Panc1 (cell line): ENCODE measurements at regions not wholly inside any gene's neighbourhood (a gene's known extent, or its start where the extent isn't known, plus 50 kb on each side); places are given as distances from the start of the nearest gene placed in this dataset.

Experiments
- ATAC-seq: fragments of 200-7000 bp; cut with Tn5 transposase; 2 replicates; pipeline ENCODE4 v1.9.1; 2020; ENCODE audit warnings: mild to moderate bottlenecking, moderate library complexity
- BruUV-seq: library from RNA; stranded (reverse); fragments of 400-500 nt; replicated peaks from 2 replicates; lab custom pipeline; 2021; lab: Mats Ljungman, UMichigan
- CTCF ChIA-PET: fragments of 300-600 bp; sonication (Branson Sonifier 250); formaldehyde crosslinking; loops from one replicate; lab custom pipeline; 2022; ENCODE audit warnings: antibody characterized with exemption; lab: Charles Lee
- POLR2A ChIA-PET: fragments of 300-600 bp; sonication (Branson Sonifier 250); formaldehyde crosslinking; loops from one replicate; lab custom pipeline; 2022; ENCODE audit warnings: antibody characterized with exemption; lab: Charles Lee
- DNase-seq: peaks from one replicate; pipeline ENCODE4 v3.0.0-alpha.2; 2010; ENCODE audit warnings: low read depth, low spot score
- H3K27ac ChIP-seq: 2 replicates; pipeline ENCODE4 v1.5.1; 2011; ENCODE audit warnings: mild to moderate bottlenecking, low read length, inconsistent platforms
- H3K27me3 ChIP-seq: fragments of 200-500 bp; sonication (Bioruptor generic); 2 replicates; pipeline ENCODE4 v1.6.0; 2014; ENCODE audit warnings: low read length, inconsistent platforms; ENCODE audit not compliant: control insufficient read depth, insufficient read depth
- H3K36me3 ChIP-seq: fragments of 200-500 bp; sonication (Bioruptor generic); 2 replicates; pipeline ENCODE4 v1.5.1; 2014; ENCODE audit warnings: inconsistent platforms, mild to moderate bottlenecking, low read length, moderate library complexity; ENCODE audit not compliant: control insufficient read depth, insufficient read depth
- H3K4me1 ChIP-seq: 2 replicates; pipeline ENCODE4 v1.5.1; 2011; ENCODE audit warnings: inconsistent platforms, mild to moderate bottlenecking, low read length, moderate library complexity; ENCODE audit not compliant: control insufficient read depth, insufficient read depth
- H3K4me3 ChIP-seq, 2 experiments: 2 replicates each; pipeline ENCODE4 v1.5.1; 2011 to 2012; ENCODE audit warnings: low read depth in 2 of 2, low read length in 2 of 2, mild to moderate bottlenecking in 2 of 2, inconsistent platforms in 1 of 2, moderate library complexity in 1 of 2
- H3K9me3 ChIP-seq: fragments of 200-500 bp; sonication (Bioruptor generic); 2 replicates; pipeline ENCODE4 v1.5.1; 2014; ENCODE audit warnings: low read depth, mild to moderate bottlenecking, inconsistent platforms, low read length, moderate library complexity; ENCODE audit not compliant: control insufficient read depth, insufficient read depth
- POLR2AphosphoS5 ChIP-seq: IDR thresholded peaks from 2 replicates; pipeline ENCODE4 v1.6.1; 2012; ENCODE audit warnings: mild to moderate bottlenecking, low read depth, low read length, moderate library complexity
- SIN3A ChIP-seq: IDR thresholded peaks from 2 replicates; pipeline ENCODE4 v1.6.1; 2012; ENCODE audit warnings: low read depth, mild to moderate bottlenecking, low read length, moderate library complexity, borderline replicate concordance; ENCODE audit not compliant: insufficient read depth
- TCF7L2 ChIP-seq: IDR thresholded peaks from 2 replicates; pipeline ENCODE4 v1.6.1; 2011; ENCODE audit warnings: mild to moderate bottlenecking, low read depth, low read length, inconsistent platforms
- in situ Hi-C: cut with HindIII; loops from 2 replicates; pipeline ENCODE4 v1.10.0; 2016; ENCODE audit warnings: low sequenced_read_pairs, low pct_unique_long_range_greater_than_20kb
- intact Hi-C: fragments of 100-400 bp; cut with micrococcal nuclease; formaldehyde crosslinking; loops from one replicate; pipeline ENCODE4 v1.10.0; 2022; ENCODE audit not compliant: unreplicated experiment
- TF ChIP-seq, protein P1 (sequence below), 2 experiments: IDR thresholded peaks; 2 replicates each; pipeline ENCODE4 v1.6.1; 2011 to 2012; ENCODE audit warnings: low read depth in 2 of 2, control low read depth in 1 of 2, low read length in 1 of 2, mild to moderate bottlenecking in 1 of 2, moderate library complexity in 1 of 2; ENCODE audit not compliant: insufficient read depth in 1 of 2
- TF ChIP-seq, protein P2 (sequence below): fragments of 450-650 bp; IDR thresholded peaks from 2 replicates; pipeline ENCODE4 v1.5.1; 2017; ENCODE audit warnings: mild to moderate bottlenecking

DNA sequence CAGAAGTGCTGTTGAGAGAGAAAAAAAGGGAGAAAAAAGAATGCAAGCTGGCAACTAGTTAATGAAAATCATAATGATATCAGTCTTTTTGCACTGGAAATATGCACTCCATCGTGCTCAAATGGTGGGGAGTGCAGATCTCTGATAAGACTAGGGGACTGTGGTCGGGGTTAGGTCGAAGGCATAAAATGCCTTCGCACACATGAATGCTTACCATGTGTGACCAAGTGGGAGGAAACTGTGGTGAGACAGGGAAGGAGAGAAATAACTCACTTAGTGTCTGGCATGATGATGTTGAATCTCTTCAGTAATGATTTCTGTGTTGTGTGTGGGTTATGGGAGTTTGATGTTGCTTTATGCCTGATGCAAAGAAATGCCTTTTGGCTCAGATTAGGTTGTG lies 358.9 kb downstream of the FBXO8 start:
- POLR2A ChIA-PET, result no interaction called here
- Histone ChIP-seq H3K27me3 (no peaks in the 10 kb centered on the region), H3K4me1 (no peaks in the 10 kb centered on the region), H3K36me3 (no peaks in the 10 kb centered on the region), H3K4me3 (no peak overlapping the region), H3K9me3 (no peaks in the 10 kb centered on the region), H3K27ac (no peak overlapping the region)
- CTCF ChIA-PET, result no interaction called here
- in situ Hi-C loops (no loop called here), intact Hi-C loops (no loop called here)
- TF ChIP-seq, protein P1, sequence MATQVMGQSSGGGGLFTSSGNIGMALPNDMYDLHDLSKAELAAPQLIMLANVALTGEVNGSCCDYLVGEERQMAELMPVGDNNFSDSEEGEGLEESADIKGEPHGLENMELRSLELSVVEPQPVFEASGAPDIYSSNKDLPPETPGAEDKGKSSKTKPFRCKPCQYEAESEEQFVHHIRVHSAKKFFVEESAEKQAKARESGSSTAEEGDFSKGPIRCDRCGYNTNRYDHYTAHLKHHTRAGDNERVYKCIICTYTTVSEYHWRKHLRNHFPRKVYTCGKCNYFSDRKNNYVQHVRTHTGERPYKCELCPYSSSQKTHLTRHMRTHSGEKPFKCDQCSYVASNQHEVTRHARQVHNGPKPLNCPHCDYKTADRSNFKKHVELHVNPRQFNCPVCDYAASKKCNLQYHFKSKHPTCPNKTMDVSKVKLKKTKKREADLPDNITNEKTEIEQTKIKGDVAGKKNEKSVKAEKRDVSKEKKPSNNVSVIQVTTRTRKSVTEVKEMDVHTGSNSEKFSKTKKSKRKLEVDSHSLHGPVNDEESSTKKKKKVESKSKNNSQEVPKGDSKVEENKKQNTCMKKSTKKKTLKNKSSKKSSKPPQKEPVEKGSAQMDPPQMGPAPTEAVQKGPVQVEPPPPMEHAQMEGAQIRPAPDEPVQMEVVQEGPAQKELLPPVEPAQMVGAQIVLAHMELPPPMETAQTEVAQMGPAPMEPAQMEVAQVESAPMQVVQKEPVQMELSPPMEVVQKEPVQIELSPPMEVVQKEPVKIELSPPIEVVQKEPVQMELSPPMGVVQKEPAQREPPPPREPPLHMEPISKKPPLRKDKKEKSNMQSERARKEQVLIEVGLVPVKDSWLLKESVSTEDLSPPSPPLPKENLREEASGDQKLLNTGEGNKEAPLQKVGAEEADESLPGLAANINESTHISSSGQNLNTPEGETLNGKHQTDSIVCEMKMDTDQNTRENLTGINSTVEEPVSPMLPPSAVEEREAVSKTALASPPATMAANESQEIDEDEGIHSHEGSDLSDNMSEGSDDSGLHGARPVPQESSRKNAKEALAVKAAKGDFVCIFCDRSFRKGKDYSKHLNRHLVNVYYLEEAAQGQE (IDR thresholded peaks at IDR 0.05; ENCODE audit: insufficient read depth in 1 of 2, low read depth in 2 of 2, low read length in 1 of 2), result no peak
- TF ChIP-seq, protein P2, sequence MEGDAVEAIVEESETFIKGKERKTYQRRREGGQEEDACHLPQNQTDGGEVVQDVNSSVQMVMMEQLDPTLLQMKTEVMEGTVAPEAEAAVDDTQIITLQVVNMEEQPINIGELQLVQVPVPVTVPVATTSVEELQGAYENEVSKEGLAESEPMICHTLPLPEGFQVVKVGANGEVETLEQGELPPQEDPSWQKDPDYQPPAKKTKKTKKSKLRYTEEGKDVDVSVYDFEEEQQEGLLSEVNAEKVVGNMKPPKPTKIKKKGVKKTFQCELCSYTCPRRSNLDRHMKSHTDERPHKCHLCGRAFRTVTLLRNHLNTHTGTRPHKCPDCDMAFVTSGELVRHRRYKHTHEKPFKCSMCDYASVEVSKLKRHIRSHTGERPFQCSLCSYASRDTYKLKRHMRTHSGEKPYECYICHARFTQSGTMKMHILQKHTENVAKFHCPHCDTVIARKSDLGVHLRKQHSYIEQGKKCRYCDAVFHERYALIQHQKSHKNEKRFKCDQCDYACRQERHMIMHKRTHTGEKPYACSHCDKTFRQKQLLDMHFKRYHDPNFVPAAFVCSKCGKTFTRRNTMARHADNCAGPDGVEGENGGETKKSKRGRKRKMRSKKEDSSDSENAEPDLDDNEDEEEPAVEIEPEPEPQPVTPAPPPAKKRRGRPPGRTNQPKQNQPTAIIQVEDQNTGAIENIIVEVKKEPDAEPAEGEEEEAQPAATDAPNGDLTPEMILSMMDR, result no peak
- no peak for TF ChIP-seq POLR2AphosphoS5
- TF ChIP-seq SIN3A, result no peak
- TF ChIP-seq TCF7L2, result no peak
- no peak for ATAC-seq
- no peak for DNase-seq
- BruUV-seq, result no TSS peak

- CTCF ChIA-PET, result no interaction called here
Measured at GRCh38 chr4:173919861-173920260, 363.6 kb downstream of the FBXO8 start.

GRCh38 chr4:173919196-173919595 lies 364.3 kb downstream of the FBXO8 start:
- POLR2A ChIA-PET, result no interaction called here
- H3K4me1 ChIP-seq, result no peaks in the 10 kb centered on the region
- TF ChIP-seq, protein P2, result no peak
- no peak for TF ChIP-seq SIN3A
- TF ChIP-seq, protein P1 (IDR thresholded peaks at IDR 0.05; ENCODE audit: insufficient read depth in 1 of 2, low read depth in 2 of 2, low read length in 1 of 2), result no peak
- TF ChIP-seq POLR2AphosphoS5, result no peak
- TF ChIP-seq TCF7L2, result no peak
- H3K36me3 ChIP-seq, result no peaks in the 10 kb centered on the region
- DNase-seq (no peak), ATAC-seq (no peak)
- CTCF ChIA-PET, result no interaction called here
- intact Hi-C loops, result no loop called here
- in situ Hi-C loops, result no loop called here
- no peak overlapping the region for H3K27ac ChIP-seq
- H3K9me3 ChIP-seq, result no peaks in the 10 kb centered on the region
- H3K4me3 ChIP-seq, result no peak overlapping the region
- BruUV-seq, result no TSS peak
- H3K27me3 ChIP-seq, result no peaks in the 10 kb centered on the region

More at GRCh38 chr4:173919861-173920260, 363.6 kb downstream of the FBXO8 start:
- Histone ChIP-seq H3K27ac (no peak overlapping the region), H3K4me3 (no peak overlapping the region), H3K36me3 (no peaks in the 10 kb centered on the region), H3K4me1 (no peaks in the 10 kb centered on the region), H3K9me3 (no peaks in the 10 kb centered on the region), H3K27me3 (no peaks in the 10 kb centered on the region)
- POLR2A ChIA-PET, result no interaction called here
- ATAC-seq, result no peak
- no TSS peak for BruUV-seq
- TF ChIP-seq TCF7L2 (no peak), POLR2AphosphoS5 (no peak)
- in situ Hi-C loops, result no loop called here
- DNase-seq, result no peak
- intact Hi-C loops, result no loop called here
